ENCODE measurements at regions not wholly inside any gene's neighbourhood (a gene's known extent, or its start where the extent isn't known, plus 50 kb on each side); places are given as distances from the start of the nearest gene placed in this dataset.

GRCh38 chr1:101147381-101147780, 89.4 kb upstream of the S1PR1 start:
- H3K4me1 ChIP-seq (ENCODE audit: control insufficient read depth in 1 of 2, insufficient read depth in 1 of 2, low read depth in 1 of 2, low read length in 1 of 2) = no peaks in the 10 kb centered on the region
- no peaks in the 10 kb centered on the region for H3K9me3 ChIP-seq
- no peaks in the 10 kb centered on the region for H3K36me3 ChIP-seq
- no peak overlapping the region for H3K4me3 ChIP-seq (ENCODE audit: low read depth in 1 of 2, low read length in 1 of 2)
- no peak for TF ChIP-seq CTCF (IDR thresholded peaks at IDR 0.05)
- H3K27ac ChIP-seq = no peak overlapping the region
- no peaks in the 10 kb centered on the region for H3K27me3 ChIP-seq

GRCh38 chr1:101145449-101145820, 91.4 kb upstream of the S1PR1 start:
- H3K36me3 ChIP-seq = no peaks in the 10 kb centered on the region
- no peak for TF ChIP-seq CTCF (IDR thresholded peaks at IDR 0.05)
- no peak overlapping the region for H3K4me3 ChIP-seq (ENCODE audit: low read depth in 1 of 2, low read length in 1 of 2)
- no peak overlapping the region for H3K27ac ChIP-seq
- H3K4me1 ChIP-seq (ENCODE audit: control insufficient read depth in 1 of 2, insufficient read depth in 1 of 2, low read depth in 1 of 2, low read length in 1 of 2) = no peaks in the 10 kb centered on the region
- no peaks in the 10 kb centered on the region for H3K27me3 ChIP-seq
- no peaks in the 10 kb centered on the region for H3K9me3 ChIP-seq

DNA sequence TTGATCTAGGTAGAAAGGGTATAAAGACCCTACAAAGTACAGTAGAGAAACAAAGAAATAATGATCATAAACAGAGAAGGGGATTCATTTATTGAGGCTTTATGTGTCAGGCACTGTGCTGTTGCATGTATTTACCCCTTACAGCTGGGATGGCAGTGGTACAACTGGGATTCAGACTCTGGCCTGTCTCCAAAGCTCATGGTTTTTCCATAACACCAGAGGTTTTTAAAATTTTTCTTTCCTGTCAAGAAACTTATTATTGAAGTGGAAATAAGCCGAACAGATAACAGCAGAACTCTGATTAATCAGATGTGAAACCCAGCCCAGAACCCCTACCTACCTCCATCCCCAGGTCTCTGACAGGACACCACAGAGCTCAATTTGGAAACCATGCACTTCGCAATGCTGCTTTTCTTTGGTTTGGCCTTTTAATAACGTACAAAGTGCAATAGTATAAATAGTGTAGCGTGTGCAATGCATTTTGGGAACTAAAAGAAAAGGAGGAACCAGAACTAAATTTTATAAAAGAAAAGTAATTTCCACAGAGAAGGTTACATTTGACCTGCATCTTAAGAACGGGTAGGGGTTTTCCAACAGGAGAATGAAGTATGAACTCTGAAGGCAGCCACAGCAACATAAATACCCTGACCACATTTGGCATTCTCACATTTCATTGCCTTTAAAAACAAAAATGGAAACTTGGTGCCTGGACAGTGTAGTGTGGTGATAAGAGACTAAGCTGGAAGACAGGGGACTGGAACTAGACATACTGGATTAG, 92.0 kb upstream of the S1PR1 start:
- Histone ChIP-seq H3K27me3 (no peaks in the 10 kb centered on the region), H3K36me3 (no peaks in the 10 kb centered on the region), H3K27ac (no peak overlapping the region), H3K4me1 (ENCODE audit: control insufficient read depth in 1 of 2, insufficient read depth in 1 of 2, low read depth in 1 of 2, low read length in 1 of 2) (no peaks in the 10 kb centered on the region), H3K9me3 (no peaks in the 10 kb centered on the region), H3K4me3 (ENCODE audit: low read depth in 1 of 2, low read length in 1 of 2) (no peak overlapping the region)
- TF ChIP-seq CTCF (IDR thresholded peaks at IDR 0.05) = no peak

DNA sequence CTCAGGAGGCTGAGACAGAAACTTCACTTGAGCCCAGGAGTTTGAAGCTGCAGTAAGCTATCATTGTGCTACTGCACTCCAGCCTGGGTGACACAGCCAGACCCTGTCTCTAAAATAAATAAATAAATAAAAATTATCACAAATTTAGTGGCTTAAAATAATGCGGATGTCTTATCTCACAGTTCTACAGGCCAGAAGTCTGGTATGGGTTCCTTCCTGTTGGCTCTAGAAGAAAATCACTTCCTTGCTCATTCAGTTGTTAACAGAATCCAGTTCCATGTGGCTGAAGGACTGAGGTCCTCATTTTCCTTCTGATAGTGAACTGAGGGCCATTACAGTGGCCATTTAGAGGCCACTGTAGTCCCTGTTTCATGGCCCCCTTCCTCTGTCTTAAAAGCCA, 94.6 kb upstream of the S1PR1 start:
- Histone ChIP-seq H3K27me3 (no peaks in the 10 kb centered on the region), H3K9me3 (no peaks in the 10 kb centered on the region), H3K36me3 (no peaks in the 10 kb centered on the region), H3K27ac (no peak overlapping the region), H3K4me1 (ENCODE audit: control insufficient read depth in 1 of 2, insufficient read depth in 1 of 2, low read depth in 1 of 2, low read length in 1 of 2) (no peaks in the 10 kb centered on the region), H3K4me3 (ENCODE audit: low read depth in 1 of 2, low read length in 1 of 2) (no peak overlapping the region)
- no peak for TF ChIP-seq CTCF (IDR thresholded peaks at IDR 0.05)

DNA sequence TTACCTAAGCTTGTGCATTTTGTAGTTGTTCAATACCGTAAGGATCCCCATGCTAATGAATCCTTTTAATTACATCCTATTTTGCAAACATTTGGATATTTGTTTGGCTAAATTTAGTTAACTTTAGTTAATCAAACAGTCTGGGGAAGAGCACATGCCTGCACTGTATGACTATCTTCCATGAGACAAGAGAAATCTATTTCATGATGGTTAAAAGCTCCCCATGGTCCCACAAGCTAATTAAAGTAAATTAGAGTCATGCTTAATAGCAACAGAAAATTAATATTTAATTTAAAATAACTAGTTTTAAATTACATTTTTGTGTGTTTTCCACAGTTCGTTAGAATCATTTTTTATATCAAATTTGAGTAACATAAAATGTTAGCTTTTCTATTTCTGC, 95.4 kb upstream of the S1PR1 start:
- no peak overlapping the region for H3K4me3 ChIP-seq (ENCODE audit: low read depth in 1 of 2, low read length in 1 of 2)
- no peaks in the 10 kb centered on the region for H3K4me1 ChIP-seq (ENCODE audit: control insufficient read depth in 1 of 2, insufficient read depth in 1 of 2, low read depth in 1 of 2, low read length in 1 of 2)
- H3K27me3 ChIP-seq = no peaks in the 10 kb centered on the region
- H3K36me3 ChIP-seq = no peaks in the 10 kb centered on the region
- no peaks in the 10 kb centered on the region for H3K9me3 ChIP-seq
- H3K27ac ChIP-seq = no peak overlapping the region
- TF ChIP-seq CTCF (IDR thresholded peaks at IDR 0.05) = no peak
